ENCODE measurements at regions not wholly inside any gene's neighbourhood (a gene's known extent, or its start where the extent isn't known, plus 50 kb on each side); places are given as distances from the start of the nearest gene placed in this dataset.

DNA sequence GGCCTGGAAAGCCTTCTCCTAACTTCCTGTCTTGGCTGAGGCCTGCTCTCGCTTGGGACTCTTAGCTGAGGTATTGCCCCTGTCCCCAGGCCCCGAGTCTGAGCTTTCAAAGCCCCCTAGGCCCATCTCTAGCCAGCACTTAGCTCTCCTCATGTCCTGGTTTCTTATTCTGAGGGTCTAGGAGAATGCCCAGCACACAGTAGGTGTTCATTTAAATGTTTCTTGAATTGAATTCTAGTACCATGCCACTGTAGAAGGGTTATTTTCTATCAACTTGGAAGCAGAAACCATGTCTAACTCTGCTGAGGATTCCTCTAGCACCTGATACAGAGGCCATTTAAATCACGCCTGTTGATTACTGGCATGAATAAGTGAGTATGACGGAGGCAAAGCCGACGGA lies 98.5 kb downstream of the VEGFA start:
- Histone ChIP-seq H3K36me3 (ENCODE audit: insufficient read depth, low read length) (no peaks in the 10 kb centered on the region), H3K9me3 (ENCODE audit: low read depth, low read length) (no peaks in the 10 kb centered on the region), H3K4me2 (ENCODE audit: insufficient read depth, low read length) (no peak overlapping the region), H3K4me1 (ENCODE audit: insufficient read depth, low read length) (peaks cover 9% of the 10 kb centered on the region), H3K27me3 (ENCODE audit: insufficient read depth, low read length) (peaks cover 5% of the 10 kb centered on the region), H3K27ac (ENCODE audit: low read depth, low read length) (no peak overlapping the region), H2AFZ (ENCODE audit: low read length) (no peak overlapping the region), H3K79me2 (ENCODE audit: insufficient read depth, low read length) (no peaks in the 10 kb centered on the region), H4K20me1 (ENCODE audit: insufficient read depth, low read length) (no peaks in the 10 kb centered on the region), H3K4me3 (ENCODE audit: insufficient read depth, low read length) (no peak overlapping the region)
- TF ChIP-seq CTCF (IDR thresholded peaks at IDR 0.05; ENCODE audit: extremely low read depth, low read depth, low read length): no peak
- no peak for DNase-seq (ENCODE audit: insufficient read length, low spot score, missing footprints)

DNA sequence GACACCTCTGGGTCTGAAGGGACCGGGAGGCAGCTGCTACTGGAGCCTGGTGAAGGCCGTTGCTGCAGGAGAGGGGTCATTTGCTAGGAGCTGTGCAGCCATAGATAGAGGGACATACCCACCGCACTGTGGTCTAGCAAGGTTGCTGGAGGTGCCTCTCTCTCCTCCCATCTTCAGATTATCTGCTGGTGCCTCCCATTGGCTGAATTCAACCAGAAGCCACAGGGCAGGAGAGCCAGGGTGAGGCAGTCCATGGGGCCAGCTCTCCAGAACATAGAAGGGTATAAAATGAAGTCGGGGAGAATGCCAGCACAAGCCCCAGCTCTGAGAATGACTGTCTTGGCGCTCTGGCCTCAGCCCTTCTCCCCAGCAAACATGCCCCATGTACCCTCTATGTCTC lies 98.0 kb downstream of the VEGFA start:
- Histone ChIP-seq H3K27me3 (ENCODE audit: insufficient read depth, low read length) (peaks cover 10% of the 10 kb centered on the region), H3K36me3 (ENCODE audit: insufficient read depth, low read length) (no peaks in the 10 kb centered on the region), H3K4me3 (ENCODE audit: insufficient read depth, low read length) (no peak overlapping the region), H3K79me2 (ENCODE audit: insufficient read depth, low read length) (no peaks in the 10 kb centered on the region), H3K4me2 (ENCODE audit: insufficient read depth, low read length) (no peak overlapping the region), H3K4me1 (ENCODE audit: insufficient read depth, low read length) (peaks cover 9% of the 10 kb centered on the region), H4K20me1 (ENCODE audit: insufficient read depth, low read length) (no peaks in the 10 kb centered on the region), H3K9me3 (ENCODE audit: low read depth, low read length) (no peaks in the 10 kb centered on the region), H3K27ac (ENCODE audit: low read depth, low read length) (no peak overlapping the region), H2AFZ (ENCODE audit: low read length) (no peak overlapping the region)
- DNase-seq (ENCODE audit: insufficient read length, low spot score, missing footprints): no peak
- TF ChIP-seq CTCF (IDR thresholded peaks at IDR 0.05; ENCODE audit: extremely low read depth, low read depth, low read length): no peak

GRCh38 chr6:43867246-43867645 lies 97.2 kb downstream of the VEGFA start:
- DNase-seq (ENCODE audit: insufficient read length, low spot score, missing footprints): no peak
- no peak overlapping the region for H2AFZ ChIP-seq (ENCODE audit: low read length)
- peaks cover 12% of the 10 kb centered on the region for H3K27me3 ChIP-seq (ENCODE audit: insufficient read depth, low read length)
- TF ChIP-seq CTCF (IDR thresholded peaks at IDR 0.05; ENCODE audit: extremely low read depth, low read depth, low read length): no peak
- no peaks in the 10 kb centered on the region for H3K9me3 ChIP-seq (ENCODE audit: low read depth, low read length)
- peaks cover 9% of the 10 kb centered on the region for H3K4me1 ChIP-seq (ENCODE audit: insufficient read depth, low read length)
- H3K36me3 ChIP-seq (ENCODE audit: insufficient read depth, low read length): no peaks in the 10 kb centered on the region
- H3K27ac ChIP-seq (ENCODE audit: low read depth, low read length): no peak overlapping the region
- no peaks in the 10 kb centered on the region for H3K79me2 ChIP-seq (ENCODE audit: insufficient read depth, low read length)
- H4K20me1 ChIP-seq (ENCODE audit: insufficient read depth, low read length): no peaks in the 10 kb centered on the region
- no peak overlapping the region for H3K4me2 ChIP-seq (ENCODE audit: insufficient read depth, low read length)
- H3K4me3 ChIP-seq (ENCODE audit: insufficient read depth, low read length): no peak overlapping the region

DNA sequence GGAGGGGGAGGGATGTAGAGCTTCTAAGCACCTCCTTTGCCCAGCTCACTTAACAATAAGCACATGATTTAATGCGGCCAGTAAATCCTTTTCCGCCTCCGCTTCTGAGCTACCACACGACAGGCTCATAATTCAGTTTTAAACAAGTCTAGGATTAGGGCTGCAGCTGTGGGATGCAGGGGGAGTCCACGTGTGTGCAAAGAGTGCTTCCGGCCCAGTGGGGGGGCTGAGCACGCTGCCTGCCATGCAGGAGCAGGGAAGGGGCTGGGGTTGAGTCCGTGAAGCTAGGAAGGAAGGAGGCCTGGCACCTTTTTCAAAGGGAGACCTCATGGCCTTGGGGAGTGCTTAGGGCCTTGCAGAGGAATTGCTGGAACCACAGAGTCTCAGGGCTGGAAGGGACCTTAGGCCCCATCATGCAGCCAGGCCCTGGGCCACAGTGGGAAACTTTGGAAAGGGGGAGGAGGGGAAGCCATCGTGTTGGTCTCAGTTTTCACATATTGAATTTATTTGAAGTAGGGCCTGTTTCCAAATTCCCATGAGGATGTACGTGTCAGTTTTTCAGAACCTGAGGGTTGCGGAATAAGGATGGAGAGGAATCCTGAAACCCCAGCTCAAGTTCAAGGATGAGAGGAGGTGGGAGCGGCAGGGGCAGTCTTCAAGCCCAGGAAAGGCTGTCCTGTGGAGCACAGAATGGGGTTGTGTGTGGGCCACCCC lies 96.1 kb downstream of the VEGFA start:
- TF ChIP-seq CTCF (IDR thresholded peaks at IDR 0.05; ENCODE audit: extremely low read depth, low read depth, low read length): no peak
- H3K27me3 ChIP-seq (ENCODE audit: insufficient read depth, low read length): peaks cover 12% of the 10 kb centered on the region

More for the DNA sequence above, 96.1 kb downstream of the VEGFA start:
- H3K9me3 ChIP-seq (ENCODE audit: low read depth, low read length): no peaks in the 10 kb centered on the region
- H3K4me3 ChIP-seq (ENCODE audit: insufficient read depth, low read length): no peak overlapping the region
- H3K4me1 ChIP-seq (ENCODE audit: insufficient read depth, low read length): peaks cover 6% of the 10 kb centered on the region
- H3K4me2 ChIP-seq (ENCODE audit: insufficient read depth, low read length): no peak overlapping the region
- H3K27ac ChIP-seq (ENCODE audit: low read depth, low read length): no peak overlapping the region
- no peak for DNase-seq (ENCODE audit: insufficient read length, low spot score, missing footprints)
- no peaks in the 10 kb centered on the region for H4K20me1 ChIP-seq (ENCODE audit: insufficient read depth, low read length)
- no peaks in the 10 kb centered on the region for H3K36me3 ChIP-seq (ENCODE audit: insufficient read depth, low read length)
- no peak overlapping the region for H2AFZ ChIP-seq (ENCODE audit: low read length)
- no peaks in the 10 kb centered on the region for H3K79me2 ChIP-seq (ENCODE audit: insufficient read depth, low read length)

Data from osteoblast (primary cell).